IMR-90 (cell line): ENCODE measurements at regions not wholly inside any gene's neighbourhood (a gene's known extent, or its start where the extent isn't known, plus 50 kb on each side); places are given as distances from the start of the nearest gene placed in this dataset.

Experiments
- ATAC-seq: fragments of 200-7000 bp; cut with Tn5 transposase; 2 replicates; pipeline ENCODE4 v1.9.1; 2020; ENCODE audit warnings: low read depth, mild to moderate bottlenecking, moderate library complexity
- BruUV-seq: library from RNA; stranded (reverse); fragments of 400-500 nt; replicated peaks from 2 replicates; lab custom pipeline; 2021; lab: Mats Ljungman, UMichigan
- CTCF ChIA-PET: fragments of 300-600 bp; formaldehyde crosslinking; extraction: SDS; loops from one replicate; lab custom pipeline; 2021; ENCODE audit warnings: antibody characterized with exemption; lab: Yijun Ruan, JAX
- POLR2A ChIA-PET: fragments of 300-600 bp; sonication (Branson Sonifier 250); formaldehyde crosslinking; loops from one replicate; lab custom pipeline; 2022; ENCODE audit warnings: antibody characterized with exemption; ENCODE audit not compliant: unreplicated experiment; lab: Charles Lee
- DNase-seq: peaks from one replicate; pipeline ENCODE4 v3.0.0; 2013
- H2AFZ ChIP-seq: replicated peaks from 2 replicates; pipeline ENCODE3; 2013; ENCODE audit warnings: low read length, mild to moderate bottlenecking; ENCODE audit not compliant: poor library complexity
- H2AK5ac ChIP-seq: 2 replicates; pipeline ENCODE4 v1.6.1; 2013; ENCODE audit warnings: low read depth, low read length, inconsistent platforms
- H2AK9ac ChIP-seq: replicated peaks from 2 replicates; pipeline ENCODE3; 2013; ENCODE audit warnings: mild to moderate bottlenecking, low read depth, low read length, moderate library complexity; ENCODE audit not compliant: poor library complexity
- H2BK120ac ChIP-seq: 2 replicates; pipeline ENCODE4 v1.6.1; 2013; ENCODE audit warnings: low read depth, low read length, inconsistent platforms
- H2BK15ac ChIP-seq: 3 replicates; pipeline ENCODE4 v1.6.1; 2013; ENCODE audit warnings: low read depth, low read length, inconsistent platforms
- H2BK20ac ChIP-seq: 2 replicates; pipeline ENCODE4 v1.6.1; 2013; ENCODE audit warnings: low read depth, mild to moderate bottlenecking, inconsistent platforms, low read length, moderate library complexity
- H2BK5ac ChIP-seq: 2 replicates; pipeline ENCODE4 v1.6.1; 2013; ENCODE audit warnings: mild to moderate bottlenecking, low read depth, low read length, inconsistent platforms; ENCODE audit not compliant: poor library complexity, severe bottlenecking
- H3K14ac ChIP-seq: replicated peaks from 2 replicates; pipeline ENCODE4 v1.6.1; 2013; ENCODE audit warnings: low read depth, low read length, inconsistent platforms
- H3K18ac ChIP-seq: 2 replicates; pipeline ENCODE4 v1.6.1; 2013; ENCODE audit warnings: low read depth, low read length, control low read depth
- H3K23ac ChIP-seq: 2 replicates; pipeline ENCODE4 v1.6.1; 2013; ENCODE audit warnings: low read depth, low read length, inconsistent platforms
- H3K27ac ChIP-seq: 2 replicates; pipeline ENCODE4 v1.5.1; 2013; ENCODE audit warnings: mild to moderate bottlenecking, control low read depth, low read length; ENCODE audit not compliant: insufficient read depth
- H3K27me3 ChIP-seq: 2 replicates; pipeline ENCODE4 v1.6.1; 2013; ENCODE audit warnings: low read length; ENCODE audit not compliant: control insufficient read depth, insufficient read depth
- H3K36me3 ChIP-seq: 2 replicates; pipeline ENCODE4 v1.6.1; 2013; ENCODE audit warnings: low read length, mixed read lengths; ENCODE audit not compliant: control insufficient read depth, insufficient read depth
- H3K4ac ChIP-seq: 2 replicates; pipeline ENCODE4 v1.6.1; 2013; ENCODE audit warnings: low read depth, low read length, inconsistent platforms
- H3K4me1 ChIP-seq: 2 replicates; pipeline ENCODE4 v1.6.1; 2013; ENCODE audit warnings: low read length, mixed read lengths; ENCODE audit not compliant: control insufficient read depth, insufficient read depth
- H3K4me2 ChIP-seq: 2 replicates; pipeline ENCODE4 v1.6.1; 2013; ENCODE audit warnings: low read depth, mild to moderate bottlenecking, control low read depth, low read length, moderate library complexity
- H3K4me3 ChIP-seq: 2 replicates; pipeline ENCODE4 v1.5.1; 2013; ENCODE audit warnings: low read depth, mild to moderate bottlenecking, control low read depth, low read length, moderate library complexity; ENCODE audit not compliant: insufficient read depth
- H3K56ac ChIP-seq: 2 replicates; pipeline ENCODE4 v1.6.1; 2013; ENCODE audit warnings: low read length, inconsistent platforms; ENCODE audit not compliant: insufficient read depth; ENCODE audit errors: extremely low read depth
- H3K79me1 ChIP-seq, 2 experiments: 2 replicates each; pipeline ENCODE4 v1.6.1; 2013; ENCODE audit warnings: low read length in 2 of 2, inconsistent platforms in 1 of 2, low read depth in 1 of 2
- H3K9ac ChIP-seq: 2 replicates; pipeline ENCODE4 v1.6.1; 2013; ENCODE audit warnings: low read depth, low read length, control low read depth
- H3K9me1 ChIP-seq: 2 replicates; pipeline ENCODE4 v1.6.1; 2013; ENCODE audit warnings: low read length, inconsistent platforms; ENCODE audit not compliant: insufficient read depth
- H3K9me3 ChIP-seq: 2 replicates; pipeline ENCODE4 v1.6.1; 2013; ENCODE audit warnings: low read length; ENCODE audit not compliant: control insufficient read depth, insufficient read depth
- H4K20me1 ChIP-seq: 2 replicates; pipeline ENCODE4 v1.6.1; 2013; ENCODE audit warnings: low read length, inconsistent platforms; ENCODE audit not compliant: insufficient read depth
- H4K5ac ChIP-seq: 2 replicates; pipeline ENCODE4 v1.6.1; 2013; ENCODE audit warnings: mild to moderate bottlenecking, low read depth, low read length, control low read depth
- H4K8ac ChIP-seq, 2 experiments: 2 replicates each; pipeline ENCODE4 v1.6.1; 2013; ENCODE audit warnings: low read depth in 2 of 2, low read length in 2 of 2, control low read depth in 1 of 2, inconsistent platforms in 1 of 2
- H4K91ac ChIP-seq: 2 replicates; pipeline ENCODE4 v1.6.1; 2013; ENCODE audit warnings: low read depth, low read length, inconsistent platforms; ENCODE audit not compliant: insufficient read depth
- CEBPB ChIP-seq: IDR thresholded peaks from 2 replicates; pipeline ENCODE4 v1.6.1; 2012; ENCODE audit warnings: low read depth, low read length, improper control_type of control experiment
- FOS ChIP-seq: fragments of 150-350 bp; IDR thresholded peaks from 2 replicates; pipeline ENCODE4 v1.6.1; 2016; ENCODE audit warnings: low read depth, low read length
- MAFK ChIP-seq: IDR thresholded peaks from 2 replicates; pipeline ENCODE4 v1.6.1; 2012; ENCODE audit warnings: low read depth, low read length, improper control_type of control experiment
- MAZ ChIP-seq: IDR thresholded peaks from 2 replicates; pipeline ENCODE4 v1.6.1; 2012; ENCODE audit warnings: low read depth, mild to moderate bottlenecking, low read length, improper control_type of control experiment, moderate library complexity, borderline replicate concordance
- MXI1 ChIP-seq: IDR thresholded peaks from 2 replicates; pipeline ENCODE4 v1.6.1; 2012; ENCODE audit warnings: low read depth, mild to moderate bottlenecking, low read length, moderate library complexity, borderline replicate concordance
- NFE2L2 ChIP-seq: fragments of 150-350 bp; IDR thresholded peaks from 2 replicates; pipeline ENCODE4 v1.6.1; 2016; ENCODE audit warnings: low read depth, mild to moderate bottlenecking, low read length
- RAD21 ChIP-seq: IDR thresholded peaks from 2 replicates; pipeline ENCODE4 v1.6.1; 2012; ENCODE audit warnings: low read length, improper control_type of control experiment
- RCOR1 ChIP-seq: IDR thresholded peaks from 2 replicates; pipeline ENCODE4 v1.6.1; 2012; ENCODE audit warnings: mild to moderate bottlenecking, low read length, improper control_type of control experiment; ENCODE audit not compliant: insufficient replicate concordance
- WGBS, 2 experiments: methylation state at CpG; one replicate each; pipeline versions ENCODE4 v1.1.5 to v1.1.7; 2013; ENCODE audit warnings: missing lambda C conversion rate in 2 of 2; ENCODE audit not compliant: insufficient read length in 1 of 2; ENCODE audit errors: extremely low coverage in 2 of 2; 5-methylcytosine and 5-hydroxymethylcytosine counted together
- dilution Hi-C: fragments of 300-500 bp; cut with HindIII; formaldehyde crosslinking; loops from one replicate; pipeline ENCODE4 v1.14.3; 2018; ENCODE audit warnings: low sequenced_read_pairs; ENCODE audit not compliant: unreplicated experiment
- in situ Hi-C: fragments of 300-500 bp; cut with MboI; formaldehyde crosslinking; loops from 3 replicates; pipeline ENCODE4 v1.14.3; 2019; ENCODE audit warnings: low sequenced_read_pairs, inconsistent platforms, mixed read lengths
- intact Hi-C: fragments of 100-400 bp; cut with micrococcal nuclease; formaldehyde crosslinking; loops from 2 replicates; pipeline ENCODE4 v1.10.0; 2022
- TF ChIP-seq, protein P1 (sequence below): fragments of 150-350 bp; IDR thresholded peaks from 2 replicates; pipeline ENCODE4 v1.6.1; 2017; ENCODE audit warnings: mild to moderate bottlenecking, antibody characterized with exemption, low read length, low read depth

DNA sequence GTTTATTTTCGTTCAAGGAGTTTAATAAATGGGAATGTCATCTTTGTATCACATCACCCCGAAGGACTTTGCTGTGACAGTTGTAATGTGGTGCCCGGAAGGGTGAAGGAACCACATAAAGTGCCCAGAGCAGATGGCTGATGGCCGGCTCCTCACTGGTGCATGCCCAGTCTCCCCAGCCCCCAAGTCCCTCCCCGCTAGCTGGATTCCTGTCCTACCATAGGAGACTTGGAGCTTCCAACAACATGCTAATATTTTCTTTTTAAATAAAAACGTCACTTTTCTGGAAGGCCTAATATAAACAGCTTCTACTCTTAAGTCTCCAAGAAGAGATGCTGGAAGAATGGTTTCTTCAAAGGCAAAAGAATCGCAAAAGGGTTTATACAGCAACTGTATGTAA lies 273.9 kb upstream of the LRTM1 start:
- Histone ChIP-seq H2BK120ac (peak overlapping the region; percentile 99), H2BK20ac (peak overlapping the region; percentile 99), H3K9ac (peak overlapping the region; percentile 79; the same call in 1 of the 2 replicates), H3K56ac (peak overlapping the region; percentile 95), H3K18ac (peak overlapping the region; percentile 99), H3K27me3 (no peaks in the 10 kb centered on the region), H3K14ac (peak overlapping the region; percentile 99), H3K9me1 (peaks cover 28% of the 10 kb centered on the region), H3K9me3 (no peaks in the 10 kb centered on the region), H2AK9ac (peak overlapping the region; percentile 68), H3K27ac (peak overlapping the region; percentile 95), H2BK5ac (peak overlapping the region; percentile 100), H3K4ac (peak overlapping the region; percentile 99), H2BK15ac (peak overlapping the region; percentile 98; the same call in 2 of the 3 replicates), H4K91ac (peak overlapping the region; percentile 98), H3K4me1 (peaks cover 31% of the 10 kb centered on the region), H2AK5ac (peak overlapping the region; percentile 89), H3K23ac (peak overlapping the region; percentile 96), H3K79me1 (peaks cover 0 to 18% of the 10 kb centered on the region in 2 experiments; a peak in 2 of 4 replicates), H2AFZ (no peak overlapping the region), H3K4me2 (peak overlapping the region; percentile 65; the same call in 1 of the 2 replicates), H3K4me3 (no peak overlapping the region), H4K8ac (peak overlapping the region; percentile 79 to 95), H4K20me1 (no peaks in the 10 kb centered on the region), H3K36me3 (no peaks in the 10 kb centered on the region), H4K5ac (peak overlapping the region; percentile 96)
- ChIA-PET POLR2A (interaction anchor here (0.6 to 1.4 kb wide), 2 partner anchors 32 to 242 kb away, joined by 5 to 8 read pairs; no protein-coding TSS in a partner anchor), CTCF (interaction anchor here (0.6 to 1.3 kb wide), 4 partner anchors 14 to 672 kb away, joined by 3 to 4 read pairs (median 3); no protein-coding TSS in a partner anchor)
- ATAC-seq, result peak; percentile 9; the same call in 1 of the 2 replicates
- DNase-seq, result peak; percentile 59
- dilution Hi-C loops (no loop called here), intact Hi-C loops (no loop called here), in situ Hi-C loops (no loop called here)
- TF ChIP-seq MXI1 (no peak), RAD21 (no peak), MAFK (no peak), CEBPB (no peak), NFE2L2 (no peak), MAZ (no peak), RCOR1 (no peak), FOS (no peak)
- TF ChIP-seq, protein P1, sequence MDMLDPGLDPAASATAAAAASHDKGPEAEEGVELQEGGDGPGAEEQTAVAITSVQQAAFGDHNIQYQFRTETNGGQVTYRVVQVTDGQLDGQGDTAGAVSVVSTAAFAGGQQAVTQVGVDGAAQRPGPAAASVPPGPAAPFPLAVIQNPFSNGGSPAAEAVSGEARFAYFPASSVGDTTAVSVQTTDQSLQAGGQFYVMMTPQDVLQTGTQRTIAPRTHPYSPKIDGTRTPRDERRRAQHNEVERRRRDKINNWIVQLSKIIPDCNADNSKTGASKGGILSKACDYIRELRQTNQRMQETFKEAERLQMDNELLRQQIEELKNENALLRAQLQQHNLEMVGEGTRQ, result no peak
- WGBS, 2 experiments, result no CpG with 5 or more reads among the region's 7 CpGs
- BruUV-seq, result no TSS peak
